Heart left ventricle (tissue), 16 donors: ENCODE measurements at regions not wholly inside any gene's neighbourhood (a gene's known extent, or its start where the extent isn't known, plus 50 kb on each side); places are given as distances from the start of the nearest gene placed in this dataset.

Experiments
- ATAC-seq, 4 donors: fragments of 200-7000 bp; cut with Tn5 transposase; one replicate each; pipeline ENCODE4 v1.9.1; 2020 to 2022; ENCODE audit warnings: moderate library complexity in 4 of 4, mild to moderate bottlenecking in 3 of 4, moderate number of reproducible peaks in 1 of 4
- DNase-seq, 5 donors: peaks; one replicate each; pipeline ENCODE4 v3.0.0-alpha.2; 2020
- H3K27ac ChIP-seq, 12 donors: fragments of 200-600 bp; sonication (generic) in 4 of 12; one replicate each; pipeline versions ENCODE4 v1.5.0 to v1.8.0; 2016 to 2022; ENCODE audit warnings: mild to moderate bottlenecking in 2 of 12
- H3K27me3 ChIP-seq, 9 donors: fragments of 200-600 bp; sonication (generic) in 2 of 9; one replicate each; pipeline versions ENCODE4 v1.5.1 to v1.8.0; 2016 to 2022; ENCODE audit warnings: mild to moderate bottlenecking in 3 of 9
- H3K36me3 ChIP-seq, 9 donors: fragments of 200-600 bp; sonication (generic) in 2 of 9; one replicate each; pipeline versions ENCODE4 v1.5.0 to v1.8.0; 2018 to 2022; ENCODE audit warnings: mild to moderate bottlenecking in 2 of 9
- H3K4me1 ChIP-seq, 12 donors: fragments of 200-600 bp; sonication (generic) in 4 of 12; one replicate each; pipeline versions ENCODE4 v1.5.0 to v1.8.0; 2016 to 2022; ENCODE audit warnings: mild to moderate bottlenecking in 3 of 12
- H3K4me3 ChIP-seq, 12 donors: fragments of 200-600 bp; sonication (generic) in 4 of 12; one replicate each; pipeline versions ENCODE4 v1.5.0 to v1.8.0; 2017 to 2022; ENCODE audit warnings: mild to moderate bottlenecking in 9 of 12, moderate library complexity in 4 of 12
- H3K9me3 ChIP-seq, 12 donors: fragments of 200-600 bp; sonication (generic) in 4 of 12; one replicate each; pipeline versions ENCODE4 v1.5.0 to v1.8.0; 2016 to 2022; ENCODE audit warnings: mild to moderate bottlenecking in 1 of 12
- POLR2A ChIP-seq, 2 donors: fragments of 450-650 bp; IDR thresholded peaks; one replicate each; pipeline ENCODE4 v1.6.1; 2017; ENCODE audit warnings: antibody characterized with exemption in 2 of 2, mild to moderate bottlenecking in 2 of 2, moderate library complexity in 2 of 2
- WGBS, 4 donors: extraction: QIAGEN DNeasy Blood & Tissue Kit in 2 of 4; methylation state at CpG; one replicate each; pipeline versions ENCODE4 v1.1.5 to v1.1.7; 2013 to 2018; 5-methylcytosine and 5-hydroxymethylcytosine counted together
- intact Hi-C, 10 donors: fragments of 100-400 bp; cut with DNase I; formaldehyde crosslinking; loops; one replicate each; pipeline versions ENCODE4 v1.11.1 to v1.14.2; 2022
- TF ChIP-seq, protein P1 (sequence below), 12 donors: fragments of 200-600 bp; sonication (generic) in 4 of 12; IDR thresholded peaks; one replicate each; pipeline versions ENCODE4 v1.5.0 to v1.8.0; 2018 to 2022; ENCODE audit warnings: antibody characterized with exemption in 12 of 12, mild to moderate bottlenecking in 5 of 12
- donor health status: ischemic (EF 13 %, LVEDD 7.1; RV severe dilation, severe dysfunction).
- donor health status: healthy with polysubstance abuse.
- donor health status: DM: no; HTN: yes; CAD: no.
- donor health status: DM: no; HTN: no; CAD: no.
- donor health status: ischemic (EF 25% LVEDD 6.9; RV normal size, moderate dysfunction).
- donor health status: ischemic (EF 25% LVEDD 5.7; RV mildly dilated, moderate dysfunction).
- donor health status: healthy.
- donor health status: DM: yes; HTN: yes; CAD: no.
- donor health status: ischemic (EF 35%, LVEDD 5.7; RV mildly dilated, moderate dysfunction).
- donor health status: nonischemic (EF 11% LVEDD 7.7; RV severe dilation, severe dysfunction).
- donor health status: DM: yes; HTN: yes; CAD: no.
- donor health status: PGD.
- donor health status: ischemic (EF 29% LVEDD 5.4; RV normal size, mild dysfunction).
- donor health status: nonischemic (EF 23%, LVEDD 6.1; RV moderate dilation, normal function).

DNA sequence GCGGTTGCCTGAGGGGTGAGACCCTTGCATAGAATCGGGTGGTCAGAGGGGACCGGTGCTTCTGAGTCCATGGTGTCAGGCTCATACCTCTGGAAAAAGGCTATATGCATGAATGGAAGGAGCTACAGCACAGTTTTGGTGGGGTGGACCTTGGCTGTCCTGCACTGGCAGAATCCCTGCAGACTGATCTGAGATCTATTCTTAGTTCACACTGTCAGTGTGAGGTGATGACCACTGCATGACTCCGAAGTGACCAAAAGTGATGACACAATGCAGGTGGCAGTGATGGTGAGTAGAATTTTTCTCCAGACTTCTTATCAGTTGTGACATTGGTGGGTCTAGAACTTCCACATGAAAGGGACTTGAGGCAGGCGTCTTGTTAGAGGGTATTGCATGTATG is 105.2 kb upstream of the SLC28A3 start:
- Histone ChIP-seq H3K9me3 (no peaks in the 10 kb centered on the region), H3K36me3 (no peaks in the 10 kb centered on the region), H3K27ac (no peak overlapping the region), H3K4me1 (no peaks in the 10 kb centered on the region), H3K4me3 (no peak overlapping the region), H3K27me3 (no peaks in the 10 kb centered on the region)
- ATAC-seq (peak; percentile 47 to 84 (median 82)), DNase-seq (no peak)
- WGBS, 4 donors, result 73 to 82% (median 74%) methylated on average over 5 of the region's 5 CpGs
- intact Hi-C loops, result no loop called here
- no peak for TF ChIP-seq POLR2A (IDR thresholded peaks at IDR 0.05)
- TF ChIP-seq, protein P1, sequence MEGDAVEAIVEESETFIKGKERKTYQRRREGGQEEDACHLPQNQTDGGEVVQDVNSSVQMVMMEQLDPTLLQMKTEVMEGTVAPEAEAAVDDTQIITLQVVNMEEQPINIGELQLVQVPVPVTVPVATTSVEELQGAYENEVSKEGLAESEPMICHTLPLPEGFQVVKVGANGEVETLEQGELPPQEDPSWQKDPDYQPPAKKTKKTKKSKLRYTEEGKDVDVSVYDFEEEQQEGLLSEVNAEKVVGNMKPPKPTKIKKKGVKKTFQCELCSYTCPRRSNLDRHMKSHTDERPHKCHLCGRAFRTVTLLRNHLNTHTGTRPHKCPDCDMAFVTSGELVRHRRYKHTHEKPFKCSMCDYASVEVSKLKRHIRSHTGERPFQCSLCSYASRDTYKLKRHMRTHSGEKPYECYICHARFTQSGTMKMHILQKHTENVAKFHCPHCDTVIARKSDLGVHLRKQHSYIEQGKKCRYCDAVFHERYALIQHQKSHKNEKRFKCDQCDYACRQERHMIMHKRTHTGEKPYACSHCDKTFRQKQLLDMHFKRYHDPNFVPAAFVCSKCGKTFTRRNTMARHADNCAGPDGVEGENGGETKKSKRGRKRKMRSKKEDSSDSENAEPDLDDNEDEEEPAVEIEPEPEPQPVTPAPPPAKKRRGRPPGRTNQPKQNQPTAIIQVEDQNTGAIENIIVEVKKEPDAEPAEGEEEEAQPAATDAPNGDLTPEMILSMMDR (IDR thresholded peaks at IDR 0.05), result no peak

DNA sequence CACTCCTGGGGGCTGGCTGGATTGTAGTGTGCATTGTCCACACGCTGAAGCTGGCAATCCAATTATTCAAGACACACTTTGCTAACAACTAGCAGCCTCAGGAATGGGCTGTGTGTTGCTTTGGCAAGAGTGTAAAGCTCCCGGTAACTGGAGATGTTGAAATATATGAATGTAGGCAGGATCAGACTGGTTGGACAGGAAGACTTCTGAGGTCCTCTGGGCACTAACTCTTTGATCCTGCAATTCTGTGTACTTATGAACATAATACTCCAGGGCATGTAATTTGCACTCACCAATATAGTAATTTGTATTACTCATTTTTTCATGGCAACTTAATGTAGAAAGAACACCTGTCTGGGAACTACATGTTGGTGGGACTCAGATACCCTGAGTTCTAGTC is 106.7 kb upstream of the SLC28A3 start:
- intact Hi-C loops, result no loop called here
- Histone ChIP-seq H3K27me3 (peaks cover 0 to under 1% (median 0%) of the 10 kb centered on the region in 9 donors), H3K27ac (no peak overlapping the region), H3K9me3 (no peaks in the 10 kb centered on the region), H3K36me3 (no peaks in the 10 kb centered on the region), H3K4me1 (no peaks in the 10 kb centered on the region), H3K4me3 (no peak overlapping the region)
- TF ChIP-seq, protein P1 (IDR thresholded peaks at IDR 0.05), result no peak
- TF ChIP-seq POLR2A (IDR thresholded peaks at IDR 0.05), result no peak
- no peak for ATAC-seq
- DNase-seq, result no peak
- WGBS, 4 donors, result 55 to 86% (median 77%) methylated on average over 2 of the region's 2 CpGs

DNA sequence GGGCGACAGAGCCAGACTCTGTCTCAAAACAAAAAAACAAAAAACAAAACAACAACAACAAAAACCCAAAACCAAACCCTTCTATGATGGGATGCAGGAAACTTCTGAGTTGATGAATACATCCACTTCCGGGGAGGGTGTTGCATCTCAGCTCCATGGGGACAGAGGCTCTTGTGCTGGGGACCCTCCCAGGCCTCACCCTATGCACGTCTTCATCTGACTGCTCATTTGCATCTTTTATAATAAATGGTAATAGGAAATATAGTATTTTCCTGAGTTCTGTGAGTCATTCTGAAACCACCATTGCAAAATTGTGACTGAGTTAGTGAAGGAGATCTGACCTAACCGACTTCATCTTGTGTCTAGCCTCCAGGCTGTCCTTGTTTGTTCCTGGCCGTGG is 109.5 kb upstream of the SLC28A3 start:
- WGBS, 4 donors, result 74 to 81% (median 76%) methylated on average over 5 of the region's 5 CpGs
- Histone ChIP-seq H3K9me3 (no peaks in the 10 kb centered on the region), H3K27ac (no peak overlapping the region), H3K36me3 (no peaks in the 10 kb centered on the region), H3K4me3 (no peak overlapping the region), H3K27me3 (peaks cover 0 to 4% (median 0%) of the 10 kb centered on the region in 9 donors), H3K4me1 (no peaks in the 10 kb centered on the region)
- DNase-seq (no peak), ATAC-seq (no peak)
- no peak for TF ChIP-seq POLR2A (IDR thresholded peaks at IDR 0.05)
- TF ChIP-seq, protein P1 (IDR thresholded peaks at IDR 0.05), result no peak
- intact Hi-C loops, result no loop called here

DNA sequence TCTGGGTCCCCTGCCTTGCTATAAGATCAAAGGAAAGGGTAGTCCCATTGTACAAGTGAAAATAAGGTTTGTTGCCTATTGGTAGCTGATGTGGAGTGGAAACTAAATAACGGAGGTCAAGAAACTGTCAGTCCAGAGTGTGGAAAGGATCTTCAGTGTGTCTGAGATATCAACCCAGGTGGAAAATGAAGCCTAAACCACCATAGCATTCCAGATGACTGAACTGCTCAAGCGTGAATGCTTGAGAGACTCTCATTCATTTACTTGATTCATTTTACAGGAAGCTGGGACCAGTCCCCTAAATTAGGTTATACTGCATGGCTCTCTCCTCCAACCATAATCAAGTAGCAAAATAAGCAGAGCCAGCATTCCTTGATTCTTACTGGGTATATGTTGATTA is 116.0 kb upstream of the SLC28A3 start:
- ATAC-seq (no peak), DNase-seq (no peak)
- H3K27me3 ChIP-seq, result peaks cover 0 to 4% (median 0%) of the 10 kb centered on the region in 9 donors
- peaks cover 0 to 16% (median 0%) of the 10 kb centered on the region in 12 donors for H3K9me3 ChIP-seq
- no peaks in the 10 kb centered on the region for H3K36me3 ChIP-seq
- H3K27ac ChIP-seq, result no peak overlapping the region
- no peak overlapping the region for H3K4me3 ChIP-seq
- TF ChIP-seq POLR2A (IDR thresholded peaks at IDR 0.05), result no peak
- TF ChIP-seq, protein P1 (IDR thresholded peaks at IDR 0.05), result no peak
- intact Hi-C loops, result no loop called here
- no peaks in the 10 kb centered on the region for H3K4me1 ChIP-seq
- WGBS, 4 donors, result 69 to 77% (median 72%) methylated on average over 2 of the region's 2 CpGs
